Endometrial microvascular endothelial cells (primary cell): ENCODE measurements at regions not wholly inside any gene's neighbourhood (a gene's known extent, or its start where the extent isn't known, plus 50 kb on each side); places are given as distances from the start of the nearest gene placed in this dataset.

Experiments
- in situ Hi-C: cut with HindIII; loops from 2 replicates; pipeline ENCODE4 v1.10.0; 2017; ENCODE audit warnings: low sequenced_read_pairs, low pct_unique_long_range_greater_than_20kb; ENCODE audit errors: inconsistent ontology term

- in situ Hi-C loops, result no loop called here
Observed at GRCh38 chr12:92089559-92089958, 56.1 kb downstream of the BTG1 start.

GRCh38 chr12:92088805-92089204 is 56.8 kb downstream of the BTG1 start:
- in situ Hi-C loops, result no loop called here

GRCh38 chr12:92085736-92086040 is 60.0 kb downstream of the BTG1 start:
- in situ Hi-C loops, result no loop called here

- in situ Hi-C loops, result no loop called here
Observed at GRCh38 chr12:92085040-92085735, 60.5 kb downstream of the BTG1 start.

- in situ Hi-C loops, result no loop called here
Observed at GRCh38 chr12:92080911-92081285, 64.7 kb downstream of the BTG1 start.

GRCh38 chr12:92079054-92079385 is 66.6 kb downstream of the BTG1 start:
- in situ Hi-C loops, result no loop called here

- in situ Hi-C loops, result no loop called here
Observed at GRCh38 chr12:92078167-92079053, 67.2 kb downstream of the BTG1 start.

- in situ Hi-C loops, result no loop called here
Observed at GRCh38 chr12:92077530-92077929, 68.1 kb downstream of the BTG1 start.

GRCh38 chr12:92076101-92076500 is 69.5 kb downstream of the BTG1 start:
- in situ Hi-C loops, result no loop called here

- in situ Hi-C loops, result no loop called here
Observed at GRCh38 chr12:92075425-92075914, 70.2 kb downstream of the BTG1 start.

- in situ Hi-C loops, result no loop called here
Observed at GRCh38 chr12:92074889-92075288, 70.8 kb downstream of the BTG1 start.

GRCh38 chr12:92073094-92073493 is 72.6 kb downstream of the BTG1 start:
- in situ Hi-C loops, result no loop called here

GRCh38 chr12:92072112-92072511 is 73.5 kb downstream of the BTG1 start:
- in situ Hi-C loops, result no loop called here

GRCh38 chr12:92070864-92071445 is 74.7 kb downstream of the BTG1 start:
- in situ Hi-C loops, result no loop called here

- in situ Hi-C loops, result no loop called here
Observed at GRCh38 chr12:92070054-92070863, 75.4 kb downstream of the BTG1 start.

- in situ Hi-C loops, result no loop called here
Observed at GRCh38 chr12:92068459-92068858, 77.2 kb downstream of the BTG1 start.

GRCh38 chr12:92065639-92066038 is 80.0 kb downstream of the BTG1 start:
- in situ Hi-C loops, result no loop called here

GRCh38 chr12:92065018-92065499 is 80.6 kb downstream of the BTG1 start:
- in situ Hi-C loops, result no loop called here

- in situ Hi-C loops, result no loop called here
Observed at GRCh38 chr12:92064422-92064821, 81.2 kb downstream of the BTG1 start.
